RWPE1 (cell line): ENCODE measurements at regions not wholly inside any gene's neighbourhood (a gene's known extent, or its start where the extent isn't known, plus 50 kb on each side); places are given as distances from the start of the nearest gene placed in this dataset.

ENCODE experiments used
- CTCF ChIA-PET: fragments of 350-600 bp; sonication (Branson Sonifier 250); formaldehyde crosslinking; extraction: SDS; loops from one replicate; lab custom pipeline; 2021; lab: Yijun Ruan, JAX
- POLR2A ChIA-PET: fragments of 400-600 bp; formaldehyde crosslinking; extraction: SDS; loops from one replicate; lab custom pipeline; 2020; ENCODE audit warnings: antibody characterized with exemption; ENCODE audit not compliant: low non-redundant PET; lab: Yijun Ruan, JAX
- DNase-seq: peaks from one replicate; pipeline ENCODE4 v3.0.0; 2012; ENCODE audit warnings: low spot score
- H3K27ac ChIP-seq: fragments of 450-650 bp; 2 replicates; pipeline ENCODE4 v1.5.1; 2017
- CTCF ChIP-seq: fragments of 450-650 bp; conservative IDR thresholded peaks from 2 replicates; pipeline ENCODE4 v1.5.1; 2017; ENCODE audit warnings: low read depth, mild to moderate bottlenecking

- POLR2A ChIA-PET, result no interaction called here
- no peak for DNase-seq
These were observed 447.1 kb upstream of the SEL1L start for GRCh38 chr14:81980601-81981306.

GRCh38 chr14:81981307-81981675 is 447.6 kb upstream of the SEL1L start:
- TF ChIP-seq CTCF, result no peak
- CTCF ChIA-PET, result interaction anchor here (0.6 kb wide), 1 partner anchor 602 kb away, joined by 3 read pairs; no protein-coding TSS in a partner anchor
- H3K27ac ChIP-seq, result no peak overlapping the region
- POLR2A ChIA-PET, result no interaction called here
- no peak for DNase-seq

More at GRCh38 chr14:81980601-81981306, 447.1 kb upstream of the SEL1L start:
- CTCF ChIA-PET, result interaction anchor here (0.6 kb wide), 1 partner anchor 603 kb away, joined by 3 read pairs; no protein-coding TSS in a partner anchor
- no peak for TF ChIP-seq CTCF
- H3K27ac ChIP-seq, result no peak overlapping the region

- H3K27ac ChIP-seq, result no peak overlapping the region
- ChIA-PET CTCF (no interaction called here), POLR2A (no interaction called here)
- TF ChIP-seq CTCF, result no peak
- DNase-seq, result no peak
These were observed 448.4 kb upstream of the SEL1L start for GRCh38 chr14:81982046-81982445.

- no peak for DNase-seq
- no peak for TF ChIP-seq CTCF
- POLR2A ChIA-PET, result no interaction called here
- H3K27ac ChIP-seq, result no peak overlapping the region
- CTCF ChIA-PET, result no interaction called here
These were observed 452.4 kb upstream of the SEL1L start for GRCh38 chr14:81986005-81986404.

GRCh38 chr14:81989211-81989610 is 455.6 kb upstream of the SEL1L start:
- ChIA-PET CTCF (no interaction called here), POLR2A (no interaction called here)
- H3K27ac ChIP-seq, result no peak overlapping the region
- no peak for DNase-seq
- no peak for TF ChIP-seq CTCF

GRCh38 chr14:81990312-81990761 is 456.7 kb upstream of the SEL1L start:
- ChIA-PET CTCF (interaction anchor here (0.6 to 0.7 kb wide), 5 partner anchors 424 to 802 kb away, joined by 3 to 4 read pairs (median 3); no protein-coding TSS in a partner anchor), POLR2A (no interaction called here)
- H3K27ac ChIP-seq, result no peak overlapping the region
- DNase-seq, result peak; percentile 22
- peak; percentile 82 for TF ChIP-seq CTCF
